SU-DHL-6 (cell line): ENCODE measurements at regions not wholly inside any gene's neighbourhood (a gene's known extent, or its start where the extent isn't known, plus 50 kb on each side); places are given as distances from the start of the nearest gene placed in this dataset.

Experiments used
- H2AFZ ChIP-seq: fragments of 200-600 bp; sonication (generic); 2 replicates; pipeline ENCODE4 v1.6.1; 2014; ENCODE audit warnings: low read depth, mild to moderate bottlenecking, moderate library complexity, mixed read lengths, antibody characterized with exemption, low read length; ENCODE audit not compliant: severe bottlenecking
- H3F3A ChIP-seq: fragments of 200-600 bp; shearing (Covaris generic); 2 replicates; pipeline ENCODE4 v1.6.0; 2016; ENCODE audit warnings: antibody characterized with exemption, mild to moderate bottlenecking; ENCODE audit not compliant: insufficient read depth
- H3K27ac ChIP-seq: fragments of 200-600 bp; sonication (generic); 2 replicates; pipeline ENCODE4 v1.5.1; 2016; ENCODE audit warnings: low read depth, mild to moderate bottlenecking, low read length, moderate library complexity, mixed read lengths
- H3K27me3 ChIP-seq: fragments of 200-600 bp; sonication (generic), shearing (Covaris generic); 2 replicates; pipeline ENCODE4 v1.6.0; 2014; ENCODE audit warnings: mild to moderate bottlenecking, low read length
- H3K36me3 ChIP-seq: fragments of 200-600 bp; sonication (generic); 2 replicates; pipeline ENCODE4 v1.6.1; 2014; ENCODE audit warnings: mild to moderate bottlenecking, low read length, mixed read lengths
- H3K4me2 ChIP-seq: fragments of 300-600, 200-600 bp; shearing (Covaris generic), sonication (generic); 2 replicates; pipeline ENCODE4 v1.6.0; 2014; ENCODE audit warnings: low read length, low read depth, mild to moderate bottlenecking; ENCODE audit not compliant: poor library complexity, severe bottlenecking
- H3K4me3 ChIP-seq: fragments of 200-600 bp; sonication (generic); 2 replicates; pipeline ENCODE4 v1.5.1; 2014; ENCODE audit warnings: antibody characterized with exemption, low read length, mild to moderate bottlenecking, mixed read lengths; ENCODE audit not compliant: insufficient read depth, poor library complexity, severe bottlenecking
- H3K79me2 ChIP-seq: fragments of 200-600 bp; sonication (generic); 2 replicates; pipeline ENCODE4 v1.6.1; 2014; ENCODE audit warnings: mild to moderate bottlenecking, low read length, moderate library complexity; ENCODE audit not compliant: insufficient read depth
- H3K9ac ChIP-seq: fragments of 200-600 bp; sonication (generic); 2 replicates; pipeline ENCODE4 v1.7.0; 2014; ENCODE audit warnings: mild to moderate bottlenecking, low read length
- H3K9me2 ChIP-seq: fragments of 200-600 bp; sonication (generic); replicated peaks from 2 replicates; pipeline ENCODE4 v1.6.1; 2014; ENCODE audit warnings: low read length; ENCODE audit not compliant: insufficient read depth
- H3K9me3 ChIP-seq: fragments of 200-600 bp; sonication (generic); 2 replicates; pipeline ENCODE4 v1.6.1; 2014; ENCODE audit warnings: low read length, mixed read lengths; ENCODE audit not compliant: insufficient read depth
- H4K20me1 ChIP-seq: fragments of 200-600 bp; sonication (generic); 2 replicates; pipeline ENCODE4 v1.6.1; 2014; ENCODE audit warnings: low read depth, mild to moderate bottlenecking, antibody characterized with exemption, low read length, moderate library complexity, mixed read lengths
- EZH2phosphoT487 ChIP-seq: fragments of 200-600 bp; sonication (generic), shearing (Covaris generic); conservative IDR thresholded peaks from 2 replicates; pipeline ENCODE4 v1.6.1; 2018; ENCODE audit warnings: mild to moderate bottlenecking, antibody characterized with exemption, low read length, moderate library complexity, mixed read lengths
- TF ChIP-seq, protein P1 (sequence below): fragments of 200-600 bp; sonication (generic); IDR thresholded peaks from one replicate; pipeline ENCODE4 v1.5.1; 2017; ENCODE audit warnings: antibody characterized with exemption, mild to moderate bottlenecking, low read length, moderate library complexity; ENCODE audit not compliant: insufficient read depth, poor library complexity, severe bottlenecking

DNA sequence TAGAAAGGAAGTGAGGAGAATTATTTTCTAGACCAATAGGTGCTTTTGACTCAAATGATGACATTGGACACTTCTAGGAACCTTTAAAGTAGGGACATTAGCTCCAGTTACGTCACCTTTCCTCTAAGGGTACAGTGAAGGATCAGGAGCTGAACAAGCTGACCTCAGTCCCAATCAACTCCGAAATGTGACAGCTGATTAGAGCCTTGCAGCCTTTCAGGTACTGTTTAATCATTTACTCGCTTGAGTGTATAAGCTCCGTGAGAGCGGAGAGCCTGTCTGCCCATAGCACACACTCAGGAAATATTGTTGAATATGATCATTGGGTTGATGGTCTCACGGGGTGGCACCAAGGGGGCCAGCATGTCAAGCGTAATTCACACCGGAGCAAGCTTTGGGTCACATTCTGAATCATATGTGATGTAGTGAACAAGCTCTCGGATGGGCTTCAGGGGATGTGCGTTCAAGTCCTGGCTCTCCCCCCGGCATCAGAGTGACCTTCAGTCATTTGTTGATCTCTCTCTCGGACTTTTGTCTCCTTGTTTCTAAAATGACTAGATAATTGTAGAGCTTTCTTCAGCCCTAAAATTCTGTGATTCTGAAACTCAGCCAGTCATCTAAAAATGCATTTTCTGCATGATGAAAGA, 141.9 kb downstream of the ZIC5 start:
- Histone ChIP-seq H2AFZ (no peak overlapping the region), H3K27ac (no peak overlapping the region), H3F3A (no peaks in the 10 kb centered on the region), H3K36me3 (no peaks in the 10 kb centered on the region), H3K27me3 (no peaks in the 10 kb centered on the region; the same call in 1 of the 2 replicates), H3K9ac (no peak overlapping the region), H3K9me2 (no peaks in the 10 kb centered on the region), H3K9me3 (no peaks in the 10 kb centered on the region), H4K20me1 (no peaks in the 10 kb centered on the region), H3K4me2 (no peak overlapping the region), H3K79me2 (no peaks in the 10 kb centered on the region), H3K4me3 (no peak overlapping the region)
- TF ChIP-seq, protein P1, sequence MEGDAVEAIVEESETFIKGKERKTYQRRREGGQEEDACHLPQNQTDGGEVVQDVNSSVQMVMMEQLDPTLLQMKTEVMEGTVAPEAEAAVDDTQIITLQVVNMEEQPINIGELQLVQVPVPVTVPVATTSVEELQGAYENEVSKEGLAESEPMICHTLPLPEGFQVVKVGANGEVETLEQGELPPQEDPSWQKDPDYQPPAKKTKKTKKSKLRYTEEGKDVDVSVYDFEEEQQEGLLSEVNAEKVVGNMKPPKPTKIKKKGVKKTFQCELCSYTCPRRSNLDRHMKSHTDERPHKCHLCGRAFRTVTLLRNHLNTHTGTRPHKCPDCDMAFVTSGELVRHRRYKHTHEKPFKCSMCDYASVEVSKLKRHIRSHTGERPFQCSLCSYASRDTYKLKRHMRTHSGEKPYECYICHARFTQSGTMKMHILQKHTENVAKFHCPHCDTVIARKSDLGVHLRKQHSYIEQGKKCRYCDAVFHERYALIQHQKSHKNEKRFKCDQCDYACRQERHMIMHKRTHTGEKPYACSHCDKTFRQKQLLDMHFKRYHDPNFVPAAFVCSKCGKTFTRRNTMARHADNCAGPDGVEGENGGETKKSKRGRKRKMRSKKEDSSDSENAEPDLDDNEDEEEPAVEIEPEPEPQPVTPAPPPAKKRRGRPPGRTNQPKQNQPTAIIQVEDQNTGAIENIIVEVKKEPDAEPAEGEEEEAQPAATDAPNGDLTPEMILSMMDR: no peak
- TF ChIP-seq EZH2phosphoT487: no peak

DNA sequence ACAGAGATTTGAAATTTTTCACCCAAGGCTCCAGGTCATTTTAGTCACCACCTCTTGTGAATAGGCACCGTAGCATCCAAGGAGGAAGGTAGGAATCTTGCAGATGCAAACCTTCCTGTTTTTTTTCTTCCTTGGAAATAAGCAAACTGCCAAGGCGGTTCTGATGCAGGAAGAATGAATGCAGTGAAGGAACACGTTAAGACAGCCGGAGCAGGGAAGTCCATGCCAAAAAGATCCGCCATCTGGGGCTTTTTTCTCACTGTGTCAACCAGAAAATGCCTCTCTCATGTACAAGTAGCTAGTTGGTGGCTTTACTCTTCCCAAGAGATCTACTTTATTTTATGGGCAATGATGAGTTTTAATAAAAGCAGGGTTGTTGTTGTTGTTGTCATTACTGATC, 142.4 kb downstream of the ZIC5 start:
- Histone ChIP-seq H4K20me1 (no peaks in the 10 kb centered on the region), H3K27me3 (no peaks in the 10 kb centered on the region; the same call in 1 of the 2 replicates), H3K9ac (no peak overlapping the region), H3K36me3 (no peaks in the 10 kb centered on the region), H3K9me3 (no peaks in the 10 kb centered on the region), H3K79me2 (no peaks in the 10 kb centered on the region), H3K9me2 (no peaks in the 10 kb centered on the region), H3K4me2 (no peak overlapping the region), H3K27ac (no peak overlapping the region), H3K4me3 (no peak overlapping the region), H3F3A (no peaks in the 10 kb centered on the region), H2AFZ (no peak overlapping the region)
- TF ChIP-seq, protein P1: no peak

DNA sequence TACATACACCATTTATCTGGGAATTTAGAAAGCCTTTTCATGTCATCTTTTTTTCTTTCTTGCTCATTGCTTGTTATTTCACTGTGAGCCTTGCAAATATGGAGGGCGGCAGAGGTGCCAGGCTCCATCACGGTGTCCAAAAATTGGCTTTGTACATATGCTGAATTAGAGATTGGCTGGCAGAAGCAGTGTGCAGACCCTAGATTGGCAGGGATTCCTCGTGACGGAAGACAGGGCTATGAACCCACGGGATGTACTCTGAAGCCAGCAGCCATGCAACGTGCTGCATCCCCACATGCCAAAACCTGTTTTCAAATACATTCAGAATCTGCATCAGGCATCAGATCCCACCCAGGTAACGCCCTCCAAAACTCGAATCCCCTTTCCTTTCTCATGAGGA, 142.8 kb downstream of the ZIC5 start:
- Histone ChIP-seq H3K27me3 (no peaks in the 10 kb centered on the region; the same call in 1 of the 2 replicates), H3K9me2 (no peaks in the 10 kb centered on the region), H3K27ac (no peak overlapping the region), H3K4me2 (no peak overlapping the region), H2AFZ (no peak overlapping the region), H3K9me3 (no peaks in the 10 kb centered on the region), H3K36me3 (no peaks in the 10 kb centered on the region), H3K9ac (no peak overlapping the region), H3F3A (no peaks in the 10 kb centered on the region), H3K79me2 (no peaks in the 10 kb centered on the region), H4K20me1 (no peaks in the 10 kb centered on the region), H3K4me3 (no peak overlapping the region)
- TF ChIP-seq, protein P1: no peak
- no peak for TF ChIP-seq EZH2phosphoT487
